Fibroblast of peridontal ligament (primary cell): ENCODE measurements at regions not wholly inside any gene's neighbourhood (a gene's known extent, or its start where the extent isn't known, plus 50 kb on each side); places are given as distances from the start of the nearest gene placed in this dataset.
"Not testable (repeated sequence)": the region's sequence is repeated elsewhere in the genome, so short reads cannot be mapped to it uniquely, and the experiment has no call there.

Experiments used
- DNase-seq: peaks from one replicate; pipeline ENCODE4 v3.0.0-alpha.2; 2010; ENCODE audit errors: extremely low read depth

DNA sequence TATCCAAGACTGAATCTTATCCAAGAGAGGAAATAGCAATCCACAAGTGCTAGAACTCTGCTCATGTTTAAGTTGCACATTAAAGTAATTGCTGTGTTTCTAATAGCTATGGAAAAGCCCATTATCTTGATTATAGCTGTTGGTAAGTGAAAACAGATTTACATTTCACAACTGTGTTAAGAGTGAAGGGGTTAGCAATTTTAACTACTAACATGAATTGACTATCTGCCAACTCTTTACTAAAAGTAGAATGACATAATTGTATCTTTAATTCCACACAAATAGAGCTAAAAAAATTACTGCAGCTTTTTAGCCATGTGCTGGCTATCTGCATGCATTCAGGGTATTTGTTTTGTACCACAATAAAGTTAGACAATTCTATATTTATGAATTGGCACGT lies 277.9 kb upstream of the IRAK1BP1 start:
- DNase-seq, result peak; percentile 8

DNA sequence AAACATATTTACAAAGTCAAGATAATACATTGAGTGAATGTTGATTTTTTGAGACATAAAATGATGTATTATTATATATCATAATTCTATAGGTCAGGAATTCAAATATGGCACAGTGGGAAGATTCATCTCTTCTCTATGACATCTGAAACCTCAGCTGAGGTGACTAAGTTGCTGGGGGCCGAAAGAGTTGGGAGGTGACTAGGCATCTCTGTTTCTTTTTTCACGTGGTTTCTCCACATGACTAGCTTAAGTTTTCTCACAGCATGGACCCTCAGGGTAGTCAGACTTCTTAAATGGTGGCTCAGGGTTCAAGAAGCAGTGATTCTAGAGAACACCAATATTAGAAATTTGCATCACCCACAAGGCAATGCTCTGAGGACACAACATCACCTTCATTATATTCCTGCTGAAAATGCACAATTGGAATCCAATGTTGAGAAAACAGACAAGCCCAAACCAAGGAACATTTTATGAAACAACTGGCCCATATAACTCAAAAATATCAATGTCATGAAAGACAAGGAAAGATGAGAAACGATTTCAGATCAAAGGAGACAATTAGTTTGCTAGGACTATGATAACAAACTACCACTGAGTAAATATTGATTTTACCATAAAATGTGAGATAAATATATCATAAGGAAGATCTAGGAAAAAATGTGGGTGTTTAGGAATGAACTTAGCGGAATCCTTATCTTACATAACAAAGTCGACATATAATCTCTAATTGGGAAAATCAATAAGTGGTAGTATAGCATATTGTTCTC lies 273.3 kb upstream of the IRAK1BP1 start:
- no peak for DNase-seq

DNA sequence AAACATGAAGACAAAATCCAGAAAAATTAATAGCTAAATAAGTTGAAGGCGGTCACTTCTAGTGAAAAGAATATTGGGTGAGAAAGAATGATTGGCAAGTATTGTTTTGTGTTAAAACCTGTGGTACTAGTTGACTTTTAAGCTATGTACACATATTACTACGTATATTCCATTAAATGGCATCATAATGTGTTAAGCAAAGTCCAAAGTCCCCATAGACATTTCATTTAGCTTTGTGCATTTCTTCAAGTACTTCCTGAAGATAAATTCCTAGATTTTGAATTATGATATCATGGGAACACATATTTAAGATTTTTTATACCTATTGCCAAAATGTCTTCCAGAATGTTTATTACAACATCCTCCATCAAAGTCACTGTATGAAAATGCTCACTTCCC lies 272.7 kb upstream of the IRAK1BP1 start:
- DNase-seq, result no peak

DNA sequence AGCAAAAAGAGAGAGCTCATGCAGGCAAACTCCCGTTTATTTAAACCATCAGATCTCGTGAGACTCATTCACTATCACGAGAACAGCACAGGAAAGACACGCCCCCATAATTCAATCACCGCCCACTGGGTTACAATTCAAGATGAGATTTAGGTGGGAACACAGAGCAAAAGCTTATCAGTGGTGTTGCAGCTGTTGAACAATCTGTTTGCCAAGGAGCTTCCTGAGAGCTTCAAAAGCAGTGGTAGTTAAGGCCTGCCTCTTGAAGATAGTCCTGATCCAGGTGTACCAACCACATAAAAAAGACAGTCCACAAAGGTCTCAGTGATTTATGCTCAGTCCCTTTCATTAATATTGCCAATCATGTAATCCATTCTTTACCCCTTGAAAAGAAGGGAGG lies 269.4 kb upstream of the IRAK1BP1 start:
- DNase-seq, result no peak

DNA sequence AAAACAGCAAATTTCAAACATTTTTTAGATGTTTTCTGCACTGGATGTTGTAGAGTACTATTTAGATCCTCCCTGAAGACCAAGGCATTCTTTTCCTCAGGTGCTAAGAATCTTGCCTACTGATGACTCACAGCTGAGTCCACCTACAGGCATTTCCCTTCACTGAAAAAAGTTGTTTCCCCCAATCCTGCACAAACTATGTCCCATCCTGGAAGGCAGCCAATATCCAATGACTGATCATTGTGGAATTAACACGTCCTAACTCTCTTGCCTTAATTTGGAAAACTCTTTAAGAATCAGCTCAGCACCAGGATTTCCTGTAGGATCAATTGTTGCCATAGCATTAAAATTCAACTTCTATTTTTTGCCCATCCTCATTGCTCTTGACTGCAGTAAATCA lies 268.4 kb upstream of the IRAK1BP1 start:
- DNase-seq, result peak; percentile 61

DNA sequence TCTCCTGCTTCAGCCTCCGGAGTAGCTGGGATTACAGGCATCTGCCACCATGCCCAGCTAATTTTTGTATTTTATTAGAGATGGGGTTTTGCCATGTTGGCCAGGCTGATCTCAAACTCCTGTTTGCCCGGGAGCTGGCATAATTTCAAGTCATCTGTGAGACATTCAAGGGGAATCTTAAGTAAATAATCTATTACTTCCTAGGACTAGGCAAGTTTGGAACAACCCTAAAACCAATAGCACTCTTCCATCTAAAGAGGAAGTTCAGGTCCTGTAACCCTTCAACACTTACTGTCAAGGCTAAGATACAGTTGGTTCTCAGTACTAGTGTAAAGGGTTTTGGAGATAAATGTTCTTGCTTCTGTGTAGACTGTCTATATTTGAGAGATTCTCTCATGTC lies 267.8 kb upstream of the IRAK1BP1 start:
- peak; percentile 10 for DNase-seq

DNA sequence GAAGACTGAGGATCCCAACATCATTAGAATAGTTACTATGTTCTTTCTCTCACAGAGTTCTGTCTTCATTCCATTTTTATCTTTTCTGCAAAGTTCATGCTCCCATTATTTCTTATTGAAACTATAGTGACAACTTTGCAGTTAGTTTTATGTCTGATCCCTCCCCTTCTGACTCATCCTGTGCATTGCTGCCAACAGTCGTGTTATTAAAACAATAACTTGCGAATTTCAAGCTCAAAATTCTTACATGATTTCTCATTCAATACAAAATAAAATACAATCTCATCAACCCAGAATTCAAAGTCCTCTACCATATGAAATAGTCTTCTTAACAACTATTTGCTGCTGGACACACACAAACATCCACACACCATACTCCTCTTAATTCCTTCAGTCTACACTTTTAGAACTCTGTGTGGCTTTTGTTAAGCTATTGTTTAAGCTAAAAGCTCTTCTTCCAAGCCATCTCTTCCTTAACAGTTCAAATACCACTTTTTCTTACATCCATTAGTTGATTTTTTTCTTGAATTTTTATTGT lies 261.4 kb upstream of the IRAK1BP1 start:
- peak; percentile 84 for DNase-seq

DNA sequence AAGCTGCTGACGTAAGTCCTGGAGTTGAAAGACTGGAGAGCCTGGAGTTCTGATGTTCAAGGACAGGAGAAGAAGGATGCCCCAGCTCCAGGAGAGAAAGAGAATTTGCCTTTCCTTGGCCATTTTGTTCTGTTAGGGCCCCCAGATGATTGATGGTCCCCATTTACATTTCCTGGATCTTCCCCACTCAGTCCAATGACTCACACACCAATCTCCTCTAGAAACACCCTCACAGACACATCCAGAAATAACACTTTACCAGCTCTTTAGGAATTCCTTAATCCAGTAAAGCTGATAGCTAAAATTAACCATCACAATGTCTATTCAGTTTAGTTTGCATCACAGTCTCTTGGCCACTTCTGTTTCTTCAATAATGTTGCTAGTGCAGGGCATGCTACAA lies 260.2 kb upstream of the IRAK1BP1 start:
- DNase-seq, result peak; percentile 15

DNA sequence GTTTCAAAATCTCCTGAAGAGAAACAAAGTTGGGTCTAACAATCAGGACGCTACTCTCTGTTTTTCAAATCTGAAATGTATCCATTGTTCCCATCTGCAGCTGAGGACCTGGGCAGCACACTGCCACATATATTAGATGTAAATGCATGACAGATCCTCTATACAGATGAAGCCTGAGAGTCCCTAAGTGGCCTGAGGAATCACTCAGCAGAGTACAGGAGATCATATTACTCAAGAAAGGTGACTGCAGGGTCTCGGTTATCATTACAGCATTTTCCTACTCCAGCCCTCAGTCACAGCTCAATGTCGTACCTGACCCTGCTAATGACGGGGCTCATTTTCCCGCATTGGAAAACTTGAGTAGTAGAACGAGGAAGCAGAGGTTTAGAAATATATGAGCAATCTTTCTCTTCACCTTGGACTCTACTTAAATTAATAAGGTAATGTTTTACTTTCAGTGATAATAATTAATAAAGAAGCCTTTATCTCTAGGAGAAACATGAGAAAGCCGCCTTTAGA lies 256.2 kb upstream of the IRAK1BP1 start:
- no peak for DNase-seq

DNA sequence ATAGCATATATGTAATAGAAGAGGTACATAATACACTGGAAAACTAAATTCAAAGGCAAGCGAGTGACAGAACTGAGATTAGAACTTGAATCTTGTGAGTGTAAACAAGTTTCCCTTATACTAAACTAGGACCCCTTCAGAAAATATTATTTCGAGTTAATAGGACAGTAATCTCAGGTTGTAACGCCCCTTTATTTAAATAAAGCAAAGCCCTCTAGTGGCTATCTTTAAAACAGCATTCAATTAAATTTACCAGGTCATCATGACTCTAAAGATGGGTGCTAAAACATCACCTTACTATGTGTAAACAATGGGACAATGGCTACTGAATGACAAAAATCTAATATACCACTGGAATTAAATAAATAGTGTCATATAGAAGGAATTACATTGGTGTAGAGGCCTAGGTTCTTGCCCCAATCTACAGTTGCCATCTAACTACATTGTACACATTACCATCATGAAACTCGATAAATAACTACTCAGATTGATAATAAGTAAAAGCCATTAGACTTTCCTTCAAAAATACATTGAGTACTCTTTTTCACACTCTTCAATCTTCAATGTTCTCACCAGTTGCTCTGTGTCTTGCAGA lies 255.4 kb upstream of the IRAK1BP1 start:
- peak; percentile 23 for DNase-seq

DNA sequence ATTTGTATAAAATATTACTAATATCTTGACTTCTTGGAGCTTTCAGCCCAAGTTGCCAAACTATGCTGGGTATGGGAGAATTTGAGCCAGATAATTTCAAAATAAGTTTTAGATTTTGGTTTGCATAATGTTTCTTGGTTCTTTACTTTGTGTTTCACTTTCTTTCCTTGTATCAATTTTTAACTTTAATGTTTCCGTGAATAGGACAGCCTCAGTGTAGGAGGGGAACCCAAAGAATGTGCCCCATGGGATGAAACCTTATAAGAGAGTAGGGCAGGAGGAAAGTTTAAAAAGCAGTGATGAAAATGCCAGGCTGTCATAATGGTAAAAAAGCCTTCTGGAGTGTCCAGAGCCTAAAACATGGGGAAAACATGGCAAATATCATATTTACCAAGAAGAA lies 252.4 kb upstream of the IRAK1BP1 start:
- peak; percentile 11 for DNase-seq

DNA sequence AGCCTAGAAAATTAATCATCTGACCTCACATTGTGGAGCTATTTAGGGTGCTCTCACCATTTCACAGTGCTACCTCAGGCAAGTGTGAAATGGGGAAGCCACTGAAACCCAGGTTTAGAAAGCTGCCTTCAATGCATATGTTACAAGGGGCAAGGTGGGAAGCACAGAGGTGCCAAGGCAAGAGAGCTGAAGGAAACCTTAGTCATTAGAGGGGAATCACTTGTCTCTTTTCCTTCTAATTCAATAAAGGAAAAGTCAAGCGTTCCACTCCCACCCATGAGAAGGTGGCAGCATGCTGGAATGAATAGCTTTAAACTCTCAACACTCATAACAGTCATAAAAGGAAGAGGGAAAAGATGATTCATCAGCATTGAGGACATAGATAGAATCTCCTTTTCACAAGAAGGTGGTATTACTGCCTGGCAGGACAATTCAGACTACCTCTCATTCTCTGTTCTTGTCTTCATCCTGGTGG lies 251.9 kb upstream of the IRAK1BP1 start:
- no peak for DNase-seq

DNA sequence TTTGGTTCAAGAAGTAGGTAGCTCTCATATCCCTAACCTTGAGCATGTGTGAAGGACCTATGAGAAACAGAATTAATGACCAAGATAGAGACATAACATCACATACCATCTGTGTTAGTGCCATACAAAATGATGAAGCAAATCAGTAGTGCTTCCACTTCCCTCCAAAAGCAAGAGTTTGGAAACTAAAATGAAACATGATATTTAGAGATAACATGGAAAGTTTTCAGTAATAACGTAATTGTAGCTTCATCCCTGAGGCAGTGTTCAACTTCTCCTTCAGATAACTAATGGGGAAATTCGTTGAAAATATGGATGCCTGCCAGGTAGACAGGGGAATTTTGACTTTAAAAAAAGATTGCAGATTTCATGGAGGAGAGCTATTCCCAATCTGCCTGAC lies 248.4 kb upstream of the IRAK1BP1 start:
- no peak for DNase-seq

DNA sequence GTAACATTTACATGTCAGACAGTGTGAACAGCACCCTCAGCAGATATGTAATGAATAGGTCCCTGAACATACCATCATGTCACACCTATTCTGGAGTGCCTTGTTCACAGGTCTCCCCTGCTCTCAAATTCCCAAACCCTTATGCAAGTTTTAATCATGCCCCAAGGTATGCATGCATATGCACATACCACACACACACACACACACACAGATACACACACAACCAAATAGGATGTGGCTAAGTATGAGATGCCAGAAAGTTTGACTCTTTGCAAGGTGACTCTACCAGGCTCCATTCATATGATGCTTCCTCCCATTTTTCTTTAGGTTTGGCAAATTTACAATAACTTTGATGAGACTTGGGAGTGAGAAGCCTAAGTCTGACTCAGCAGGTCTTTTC lies 243.8 kb upstream of the IRAK1BP1 start:
- DNase-seq, result no peak

DNA sequence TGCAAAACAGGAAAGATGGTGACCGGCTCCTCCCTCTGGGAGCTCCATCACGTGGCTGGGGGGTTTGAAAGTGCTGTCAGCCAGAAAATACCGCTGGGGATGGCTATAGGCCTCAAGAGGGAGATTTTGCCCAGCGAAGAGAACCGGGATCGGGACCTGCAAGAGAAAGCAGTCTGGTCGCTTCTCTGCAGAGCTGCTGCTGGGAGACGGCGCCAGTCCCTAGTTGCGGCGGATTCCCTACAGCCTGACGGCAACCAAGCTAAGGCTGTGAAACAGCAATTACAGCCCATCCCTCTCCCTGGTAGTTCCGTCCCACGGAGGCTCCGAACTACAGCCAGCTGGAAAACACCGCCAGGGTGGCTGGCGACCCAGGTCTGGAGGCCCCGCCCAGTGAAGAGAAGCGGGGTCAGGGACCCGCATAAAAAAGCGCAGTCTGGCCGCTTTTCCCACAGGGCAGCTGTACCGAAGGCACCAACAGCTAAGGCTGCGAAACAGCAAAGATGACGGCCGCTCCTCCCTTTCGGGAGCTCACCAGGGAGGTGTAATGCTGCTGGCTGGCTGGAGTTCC lies 238.1 kb upstream of the IRAK1BP1 start:
- DNase-seq, result peak; percentile 35

DNA sequence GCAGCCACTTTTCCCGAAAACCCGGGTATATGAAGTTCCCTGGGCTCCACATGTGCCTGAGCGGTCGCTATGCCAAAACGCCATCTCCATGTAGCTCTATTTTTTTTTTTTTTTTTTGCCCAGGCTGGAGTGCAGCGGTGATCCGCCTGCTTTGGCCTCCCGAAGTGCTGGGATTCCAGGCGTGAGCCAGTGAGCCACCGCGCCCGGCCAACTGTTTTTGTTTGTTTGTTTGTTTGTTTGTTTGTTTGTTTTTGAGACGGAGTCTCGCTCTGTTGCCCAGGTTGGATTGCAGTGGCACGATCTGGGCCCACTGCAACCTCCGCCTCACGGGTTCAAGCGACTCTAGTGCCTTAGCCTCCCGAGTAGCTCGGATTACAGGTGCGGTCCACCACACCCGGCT lies 237.5 kb upstream of the IRAK1BP1 start:
- DNase-seq, result no peak

DNA sequence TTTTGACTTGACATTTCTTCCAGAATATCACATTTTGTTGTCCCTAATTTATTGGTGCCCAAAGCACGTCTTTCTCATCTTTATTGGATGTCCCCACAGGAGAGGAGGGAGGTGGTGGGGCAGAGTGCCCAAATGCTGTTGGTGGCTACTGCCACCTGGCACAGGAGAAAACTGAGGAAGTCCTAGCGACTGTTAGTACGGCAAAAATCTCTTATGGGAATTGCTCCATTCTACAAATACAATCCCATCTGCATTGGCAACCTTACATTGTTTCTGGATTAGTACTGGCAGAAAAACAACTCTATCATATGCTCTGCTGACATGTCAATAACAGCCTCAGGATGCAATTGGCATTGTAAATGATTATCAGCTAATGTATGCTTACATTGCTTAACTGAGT lies 235.4 kb upstream of the IRAK1BP1 start:
- no peak for DNase-seq

DNA sequence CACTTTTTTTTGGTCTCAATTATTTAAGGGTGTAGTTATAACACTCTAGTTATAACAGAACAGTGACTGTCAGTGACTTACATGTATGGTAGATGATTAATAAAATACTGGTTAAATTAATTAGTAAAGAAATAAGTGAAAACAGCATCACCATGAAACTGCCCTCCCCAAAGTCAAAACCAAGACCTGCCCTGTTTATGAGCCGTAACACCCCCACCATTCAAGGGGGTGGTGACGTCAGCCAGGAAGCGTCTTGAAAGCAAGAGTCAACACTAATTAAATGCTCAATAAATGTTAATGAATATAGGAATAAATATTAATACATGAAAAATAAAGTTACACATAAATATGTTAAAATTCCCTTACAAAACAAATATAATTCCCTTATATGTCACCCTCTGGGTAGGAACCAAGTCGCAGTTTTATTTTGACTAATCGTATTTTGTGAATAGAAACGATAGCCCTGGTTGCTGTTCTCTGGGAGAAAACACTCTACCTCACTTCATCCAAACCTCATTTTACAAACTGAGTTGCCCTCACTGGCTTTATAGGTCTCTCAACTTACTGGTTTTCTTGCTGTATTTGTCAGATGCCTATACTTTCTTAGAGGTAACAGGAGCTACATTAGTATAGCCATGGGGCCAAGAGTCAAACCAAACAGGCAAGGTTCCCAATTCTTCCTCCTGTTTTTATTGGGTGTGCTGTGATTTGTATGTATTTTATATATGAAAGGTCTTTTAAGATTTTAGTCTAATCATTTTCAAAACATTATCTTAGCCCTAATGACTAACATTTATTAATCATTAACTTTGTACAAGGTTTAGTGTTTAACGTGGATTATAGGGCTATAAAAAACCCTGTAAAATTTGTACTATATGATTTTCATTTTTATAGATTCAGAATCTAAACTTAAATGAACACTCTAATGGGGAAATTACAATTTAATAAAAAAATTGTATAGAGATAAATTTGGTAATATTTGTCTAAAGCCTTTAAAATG lies 227.9 kb upstream of the IRAK1BP1 start:
- DNase-seq, result no peak

DNA sequence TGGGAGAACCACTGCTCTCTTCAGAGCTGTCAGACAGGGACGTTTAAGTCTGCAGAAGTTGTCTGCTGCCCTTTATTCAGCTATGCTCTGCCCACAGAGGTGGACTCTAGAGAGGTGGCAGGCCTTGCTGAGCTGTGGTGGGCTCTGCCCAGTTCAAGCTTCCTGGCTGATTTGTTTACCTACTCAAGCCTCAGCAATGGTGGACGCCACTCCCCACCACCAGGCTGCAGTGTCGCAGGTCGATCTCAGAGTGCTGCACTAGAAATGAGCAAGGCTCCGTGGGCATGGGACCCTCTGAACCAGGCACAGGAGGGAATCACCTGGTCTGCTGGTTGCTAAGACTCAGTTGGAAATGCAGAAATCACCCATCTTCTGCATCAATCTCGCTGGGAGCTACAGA lies 223.4 kb upstream of the IRAK1BP1 start:
- not testable (repeated sequence) for DNase-seq

DNA sequence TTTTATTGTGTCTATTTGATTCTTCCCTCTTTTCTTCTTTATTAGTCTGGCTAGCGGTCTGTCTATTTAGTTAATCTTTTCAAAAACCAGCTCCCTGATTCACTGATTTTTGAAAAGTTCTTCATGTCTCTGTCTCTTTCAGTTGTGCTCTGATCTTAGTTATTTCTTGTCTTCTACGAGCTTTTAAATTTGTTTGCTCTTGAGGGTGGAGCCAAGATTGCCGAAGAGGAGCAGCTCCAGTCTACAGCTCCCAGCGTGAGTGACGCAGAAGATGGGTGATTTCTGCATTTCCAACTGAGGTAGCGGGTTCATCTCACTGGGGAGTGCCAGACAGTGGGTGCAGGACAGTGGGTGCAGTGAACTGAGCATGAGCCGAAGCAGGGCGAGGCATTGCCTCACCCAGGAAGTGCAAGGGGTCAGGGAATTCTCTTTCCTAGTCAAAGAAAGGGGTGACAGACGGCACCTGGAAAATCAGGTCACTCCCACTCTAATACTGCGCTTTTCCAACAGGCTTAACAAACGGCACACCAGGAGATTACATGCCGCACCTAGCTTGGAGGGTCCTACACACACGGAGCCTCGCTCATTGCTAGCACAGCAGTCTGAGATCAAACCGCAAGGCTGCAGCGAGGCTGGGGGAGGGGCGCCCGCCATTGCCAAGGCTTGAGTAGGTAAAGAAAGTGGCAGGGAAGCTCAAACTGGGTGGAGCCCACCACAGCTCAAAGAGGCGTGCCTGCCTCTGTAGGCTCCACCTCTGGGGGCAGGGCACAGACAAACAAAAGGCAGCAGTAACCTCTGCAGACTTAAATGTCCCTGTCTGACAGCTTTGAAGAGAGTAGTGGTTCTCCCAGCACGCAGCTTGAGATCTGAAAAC lies 220.6 kb upstream of the IRAK1BP1 start:
- not testable (repeated sequence) for DNase-seq
